Psoas muscle (tissue), 7 donors: ENCODE measurements at regions not wholly inside any gene's neighbourhood (a gene's known extent, or its start where the extent isn't known, plus 50 kb on each side); places are given as distances from the start of the nearest gene placed in this dataset.
A peak's percentile ranks its signal among the peaks of the same experiment; 100 is the strongest.

Experiments
- ATAC-seq, 4 donors: fragments of 200-7000 bp; cut with Tn5 transposase; one replicate each; pipeline ENCODE4 v1.9.1; 2020; ENCODE audit warnings: moderate library complexity in 3 of 4, mild to moderate bottlenecking in 2 of 4
- DNase-seq, 2 donors: peaks; one replicate each; pipeline ENCODE4 v3.0.0-alpha.2; 2020
- H3K27ac ChIP-seq: fragments of 200-600 bp; one replicate; pipeline ENCODE4 v1.8.0; 2022
- H3K27me3 ChIP-seq, 3 donors: fragments of 200-600 bp in 1 of 3; one replicate each; pipeline versions ENCODE4 v1.6.1 to v1.8.0; 2013 to 2022; ENCODE audit warnings: low read length in 2 of 3, mild to moderate bottlenecking in 2 of 3, moderate library complexity in 1 of 3; ENCODE audit not compliant: insufficient read depth in 3 of 3
- H3K36me3 ChIP-seq, 2 donors: fragments of 200-600 bp in 1 of 2; one replicate each; pipeline versions ENCODE4 v1.6.1 to v1.8.0; 2013 to 2022; ENCODE audit warnings: low read depth in 1 of 2, mild to moderate bottlenecking in 1 of 2, moderate library complexity in 1 of 2; ENCODE audit not compliant: insufficient read depth in 1 of 2
- H3K4me1 ChIP-seq: fragments of 200-600 bp; one replicate; pipeline ENCODE4 v1.8.0; 2022
- H3K4me3 ChIP-seq: fragments of 200-600 bp; one replicate; pipeline ENCODE4 v1.8.0; 2022; ENCODE audit warnings: mild to moderate bottlenecking
- H3K9me3 ChIP-seq: fragments of 200-600 bp; one replicate; pipeline ENCODE4 v1.8.0; 2022
- CTCF ChIP-seq: fragments of 200-600 bp; IDR thresholded peaks from one replicate; pipeline ENCODE4 v1.8.0; 2022; ENCODE audit warnings: antibody characterized with exemption
- WGBS, 3 donors: extraction: QIAGEN DNeasy Blood & Tissue Kit; methylation state at CpG; one replicate each; pipeline versions ENCODE4 v1.1.6 to v1.1.7; 2013; 5-methylcytosine and 5-hydroxymethylcytosine counted together
- intact Hi-C, 2 donors: fragments of 100-400 bp; cut with DNase I; formaldehyde crosslinking; loops; one replicate each; pipeline versions ENCODE4 v1.11.0 to v1.14.2; 2022
- donor health status: healthy with polysubstance abuse.
- donor health status: DM: no; HTN: no; CAD: no; lungs with moderate emphysema.
- donor health status: Bipolar disorder and iron deficiency.
- donor health status: healthy.
- donor health status: DM: yes; HTN: yes; CAD: no.
- donor health status: DM: no; HTN: no; CAD: no.
- donor health status: DM: yes; HTN: yes; CAD: no.

- TF ChIP-seq CTCF = no peak
- Histone ChIP-seq H3K27ac (no peak overlapping the region), H3K4me1 (no peaks in the 10 kb centered on the region), H3K9me3 (no peaks in the 10 kb centered on the region), H3K36me3 (no peaks in the 10 kb centered on the region), H3K4me3 (no peak overlapping the region), H3K27me3 (peaks cover 0 to 7% (median 0%) of the 10 kb centered on the region in 3 donors)
- 59 to 75% (median 60%) methylated on average over 5 of the region's 5 CpGs for WGBS, 3 donors
- ATAC-seq (no peak), DNase-seq (peak in 1 of 2 donors; percentile 32)
- intact Hi-C loops = no loop called here
Observed at GRCh38 chr6:169328112-169328801, 74.6 kb upstream of the THBS2 start.

GRCh38 chr6:169326067-169326799 lies 72.6 kb upstream of the THBS2 start:
- WGBS, 3 donors = 81 to 83% (median 81%) methylated on average over 27 of the region's 27 CpGs
- ATAC-seq = no peak

GRCh38 chr6:169324656-169325459 lies 71.2 kb upstream of the THBS2 start:
- no peak for DNase-seq
- H3K4me3 ChIP-seq = no peak overlapping the region
- ATAC-seq = no peak
- WGBS, 3 donors = 55 to 73% (median 58%) methylated on average over 10 of the region's 10 CpGs
- no peaks in the 10 kb centered on the region for H3K27me3 ChIP-seq
- intact Hi-C loops = no loop called here
- no peaks in the 10 kb centered on the region for H3K4me1 ChIP-seq
- TF ChIP-seq CTCF = no peak
- H3K9me3 ChIP-seq = no peaks in the 10 kb centered on the region
- no peak overlapping the region for H3K27ac ChIP-seq
- no peaks in the 10 kb centered on the region for H3K36me3 ChIP-seq

More at GRCh38 chr6:169326067-169326799, 72.6 kb upstream of the THBS2 start:
- H3K4me3 ChIP-seq = no peak overlapping the region
- no peak overlapping the region for H3K27ac ChIP-seq
- H3K9me3 ChIP-seq = no peaks in the 10 kb centered on the region
- H3K4me1 ChIP-seq = no peaks in the 10 kb centered on the region
- H3K27me3 ChIP-seq = peaks cover 0 to 7% (median 0%) of the 10 kb centered on the region in 3 donors
- intact Hi-C loops = no loop called here
- DNase-seq = no peak
- no peak for TF ChIP-seq CTCF
- H3K36me3 ChIP-seq = no peaks in the 10 kb centered on the region

GRCh38 chr6:169324086-169324485 lies 70.4 kb upstream of the THBS2 start:
- Histone ChIP-seq H3K27ac (no peak overlapping the region), H3K27me3 (no peaks in the 10 kb centered on the region), H3K36me3 (no peaks in the 10 kb centered on the region), H3K9me3 (no peaks in the 10 kb centered on the region), H3K4me3 (no peak overlapping the region), H3K4me1 (no peaks in the 10 kb centered on the region)
- intact Hi-C loops = no loop called here
- no peak for ATAC-seq
- TF ChIP-seq CTCF = no peak
- DNase-seq = no peak
- WGBS, 3 donors = 93 to 96% (median 94%) methylated on average over 4 of the region's 4 CpGs
